HG03565 (cell line): ENCODE measurements at regions not wholly inside any gene's neighbourhood (a gene's known extent, or its start where the extent isn't known, plus 50 kb on each side); places are given as distances from the start of the nearest gene placed in this dataset.

Experiments used
- ATAC-seq: cut with Tn5 transposase; IDR thresholded peaks from one replicate; pipeline ENCODE4 v1.9.1; 2021; ENCODE audit warnings: mild to moderate bottlenecking, moderate library complexity; ENCODE audit not compliant: unreplicated experiment

- no peak for ATAC-seq
Measured at GRCh38 chr20:58019027-58019849, 209.2 kb downstream of the ANKRD60 start.

GRCh38 chr20:58018590-58018989, 209.9 kb downstream of the ANKRD60 start:
- no peak for ATAC-seq

- ATAC-seq = no peak
Measured at GRCh38 chr20:58017970-58018530, 210.4 kb downstream of the ANKRD60 start.

- ATAC-seq = no peak
Measured at GRCh38 chr20:58017231-58017969, 211.1 kb downstream of the ANKRD60 start.

GRCh38 chr20:58016779-58017178, 211.7 kb downstream of the ANKRD60 start:
- no peak for ATAC-seq

DNA sequence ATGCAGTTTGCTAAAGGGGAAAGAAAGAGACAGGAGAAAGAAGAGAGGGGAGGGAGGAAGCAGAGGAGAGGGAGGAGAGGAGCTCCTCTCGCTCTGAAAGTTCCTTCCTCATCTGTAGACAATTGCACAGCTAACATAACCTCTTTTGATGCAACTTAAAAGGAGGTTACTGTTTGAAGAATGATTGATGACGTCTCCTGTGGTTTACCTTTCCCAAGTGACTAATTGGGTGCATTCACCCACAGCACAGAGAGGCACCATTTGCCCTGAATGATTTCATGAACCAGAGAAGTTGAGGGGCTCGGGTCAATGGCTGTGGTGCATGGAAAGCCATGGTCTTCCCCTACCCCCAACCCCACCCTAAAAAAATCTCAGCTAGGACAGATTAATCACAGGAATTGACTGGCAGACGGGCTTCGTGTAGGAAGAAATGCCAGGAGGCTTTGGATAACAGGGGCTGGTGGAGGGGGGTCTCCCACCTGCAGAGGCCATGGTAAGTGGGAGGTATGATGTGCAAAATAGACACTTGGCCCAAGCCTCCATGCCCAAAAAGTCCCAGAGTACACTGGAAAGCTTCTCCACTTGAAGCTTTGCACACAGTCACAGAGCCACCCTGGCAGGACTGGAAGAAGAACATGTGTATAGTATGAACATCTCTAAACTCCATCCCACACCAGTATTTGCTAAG, 213.7 kb downstream of the ANKRD60 start:
- ATAC-seq = no peak

DNA sequence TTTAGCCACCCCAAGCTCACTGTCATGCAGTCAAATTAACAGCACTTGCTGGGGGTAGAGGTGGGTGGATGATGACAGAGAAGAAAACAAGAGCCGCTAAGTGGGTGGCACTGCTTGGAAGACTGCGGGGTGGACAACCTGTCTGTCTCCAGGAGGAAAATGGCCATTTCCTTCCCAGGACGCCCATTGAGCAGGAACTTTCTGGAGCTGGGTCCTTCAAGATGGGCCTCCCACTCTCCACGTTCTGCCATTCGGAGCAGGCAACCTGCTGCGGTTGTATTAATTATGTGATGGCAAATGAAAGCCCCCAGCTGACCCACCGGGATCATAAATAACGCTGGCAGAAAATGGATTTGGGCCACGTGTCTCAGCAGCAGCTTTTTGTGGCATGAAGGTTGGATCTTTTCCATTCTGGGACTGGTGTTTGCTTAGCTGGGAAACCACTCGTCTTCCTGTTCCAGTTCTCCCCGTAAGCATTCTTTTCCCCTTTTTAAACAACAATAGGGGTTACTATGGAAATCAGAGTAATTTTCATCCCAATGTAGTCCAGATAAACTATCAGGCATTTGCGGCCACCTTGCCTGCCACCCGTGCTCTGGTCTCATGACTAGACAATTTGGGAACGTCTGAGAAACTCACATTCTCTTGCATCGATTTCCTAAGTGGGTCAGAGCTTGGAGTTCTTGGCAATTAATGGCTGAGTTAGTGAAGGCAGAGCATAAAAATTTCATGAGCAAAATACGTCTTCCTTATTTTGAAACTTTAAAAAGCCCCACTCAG, 215.5 kb downstream of the ANKRD60 start:
- no peak for ATAC-seq

GRCh38 chr20:58011947-58012610, 216.4 kb downstream of the ANKRD60 start:
- no peak for ATAC-seq

GRCh38 chr20:58011106-58011946, 217.1 kb downstream of the ANKRD60 start:
- ATAC-seq = no peak

- no peak for ATAC-seq
Measured at GRCh38 chr20:58010666-58011065, 217.8 kb downstream of the ANKRD60 start.

- no peak for ATAC-seq
Measured at GRCh38 chr20:58010186-58010585, 218.3 kb downstream of the ANKRD60 start.

- ATAC-seq = no peak
Measured at GRCh38 chr20:58008866-58009265, 219.6 kb downstream of the ANKRD60 start.

GRCh38 chr20:58008413-58008812, 220.0 kb downstream of the ANKRD60 start:
- no peak for ATAC-seq

DNA sequence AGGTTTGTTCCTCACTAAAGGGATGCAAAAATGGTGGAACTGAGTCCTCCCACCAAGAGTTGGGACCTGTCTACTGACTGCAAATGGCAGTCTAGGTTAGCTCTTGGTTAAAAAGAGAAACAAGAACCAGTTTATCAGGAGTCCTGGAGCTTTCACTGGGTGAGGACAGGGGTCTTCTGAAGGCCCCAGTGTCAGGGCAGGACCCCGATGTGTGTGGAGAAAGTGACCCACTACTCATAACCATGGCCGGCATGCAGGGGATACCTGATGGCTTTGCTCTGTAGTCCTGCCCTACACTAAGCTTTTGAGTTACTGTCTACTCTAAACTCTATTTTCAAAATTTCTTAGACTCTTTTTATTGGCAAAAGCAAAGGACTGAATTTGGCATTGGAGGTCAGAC, 220.5 kb downstream of the ANKRD60 start:
- ATAC-seq = no peak

GRCh38 chr20:58006346-58007316, 221.8 kb downstream of the ANKRD60 start:
- ATAC-seq = no peak

DNA sequence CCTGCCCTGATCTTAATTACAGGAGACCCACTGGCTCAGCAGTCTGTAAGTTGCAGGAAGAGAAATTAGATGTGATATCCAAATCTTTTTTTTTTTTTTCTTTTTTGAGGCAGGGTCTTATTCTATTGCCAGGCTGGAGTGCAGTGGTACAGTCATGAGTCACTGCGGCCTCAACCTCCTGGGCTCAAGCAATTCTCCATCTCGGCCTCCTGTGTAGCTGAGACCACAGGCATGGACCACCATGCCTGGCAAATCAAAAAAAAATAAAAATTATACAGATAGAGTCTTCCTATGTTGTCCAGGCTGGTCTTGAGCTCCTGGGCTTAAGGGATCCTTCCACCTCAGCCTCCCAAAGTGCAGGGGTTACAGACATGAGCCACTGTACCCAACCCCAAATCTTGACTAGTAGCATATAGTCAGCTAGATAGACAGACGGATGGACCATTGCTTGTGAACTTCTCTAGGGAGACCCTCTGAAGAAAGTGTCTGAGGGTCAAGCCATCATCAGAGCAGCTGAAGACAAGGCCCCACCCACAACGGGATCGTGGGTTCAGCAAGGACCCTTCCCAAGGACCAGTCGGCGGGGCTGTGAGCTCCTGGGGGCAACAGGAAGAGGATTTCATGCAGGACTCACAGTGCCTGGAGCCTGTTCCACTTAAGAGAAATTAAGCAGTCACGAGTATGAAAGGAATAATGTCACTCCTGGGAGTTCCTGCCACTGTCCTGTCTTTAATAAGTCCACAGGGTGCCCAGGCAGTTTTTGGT, 222.7 kb downstream of the ANKRD60 start:
- ATAC-seq = no peak

DNA sequence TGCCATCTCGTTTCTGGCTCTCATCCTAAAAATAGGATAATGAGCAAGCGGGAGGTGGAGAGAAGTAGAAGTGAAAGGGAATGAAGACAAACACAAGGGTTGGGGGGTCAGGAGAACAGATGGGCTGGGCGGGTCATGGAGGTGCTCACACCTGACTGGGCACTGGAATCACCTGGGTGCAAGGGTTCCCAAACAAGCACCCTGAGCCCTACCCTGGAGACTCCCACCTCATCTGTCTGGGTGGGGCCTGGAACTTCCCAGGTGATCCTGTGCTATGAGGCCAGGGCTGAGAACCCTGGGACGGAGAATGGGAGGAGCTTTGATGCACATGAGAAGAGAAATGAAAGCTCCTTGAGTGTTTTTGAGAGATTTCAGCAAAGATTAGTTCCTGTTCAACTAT, 223.6 kb downstream of the ANKRD60 start:
- ATAC-seq = no peak
